Sigmoid colon (tissue), 3 donors: ENCODE measurements at regions not wholly inside any gene's neighbourhood (a gene's known extent, or its start where the extent isn't known, plus 50 kb on each side); places are given as distances from the start of the nearest gene placed in this dataset.

ENCODE experiments used
- CTCF ChIP-seq, 4 experiments: fragments of 450-650 bp in 3 of 4; fragments of 200-600 bp in 1 of 4; IDR thresholded peaks; one replicate each; pipeline ENCODE4 v1.5.1; 2016 to 2019; ENCODE audit warnings: antibody characterized with exemption in 4 of 4, mild to moderate bottlenecking in 3 of 4, moderate library complexity in 2 of 4
- POLR2A ChIP-seq, 2 donors: fragments of 450-650 bp; IDR thresholded peaks; one replicate each; pipeline ENCODE4 v1.6.1; 2016; ENCODE audit warnings: antibody characterized with exemption in 2 of 2, mild to moderate bottlenecking in 2 of 2, moderate library complexity in 2 of 2

GRCh38 chr9:101878734-101879133, 140.3 kb upstream of the GRIN3A start:
- TF ChIP-seq CTCF (IDR thresholded peaks at IDR 0.05): no peak
- TF ChIP-seq POLR2A (IDR thresholded peaks at IDR 0.05): no peak
